OCI-LY1 (cell line): ENCODE measurements at regions not wholly inside any gene's neighbourhood (a gene's known extent, or its start where the extent isn't known, plus 50 kb on each side); places are given as distances from the start of the nearest gene placed in this dataset.

Experiments used
- EZH2 ChIP-seq: fragments of 200-600 bp; sonication (generic), shearing (Covaris generic); IDR thresholded peaks from 2 replicates; pipeline ENCODE4 v1.8.0; 2017; ENCODE audit warnings: borderline replicate concordance, mixed run types, mild to moderate bottlenecking, antibody characterized with exemption, low read length, moderate library complexity, mixed read lengths
- TF ChIP-seq, protein P1 (sequence below): fragments of 200-600 bp; sonication (generic), shearing (Covaris generic); IDR thresholded peaks from 2 replicates; pipeline ENCODE4 v1.5.1; 2017; ENCODE audit warnings: mild to moderate bottlenecking, antibody characterized with exemption, low read length, moderate library complexity, mixed read lengths

DNA sequence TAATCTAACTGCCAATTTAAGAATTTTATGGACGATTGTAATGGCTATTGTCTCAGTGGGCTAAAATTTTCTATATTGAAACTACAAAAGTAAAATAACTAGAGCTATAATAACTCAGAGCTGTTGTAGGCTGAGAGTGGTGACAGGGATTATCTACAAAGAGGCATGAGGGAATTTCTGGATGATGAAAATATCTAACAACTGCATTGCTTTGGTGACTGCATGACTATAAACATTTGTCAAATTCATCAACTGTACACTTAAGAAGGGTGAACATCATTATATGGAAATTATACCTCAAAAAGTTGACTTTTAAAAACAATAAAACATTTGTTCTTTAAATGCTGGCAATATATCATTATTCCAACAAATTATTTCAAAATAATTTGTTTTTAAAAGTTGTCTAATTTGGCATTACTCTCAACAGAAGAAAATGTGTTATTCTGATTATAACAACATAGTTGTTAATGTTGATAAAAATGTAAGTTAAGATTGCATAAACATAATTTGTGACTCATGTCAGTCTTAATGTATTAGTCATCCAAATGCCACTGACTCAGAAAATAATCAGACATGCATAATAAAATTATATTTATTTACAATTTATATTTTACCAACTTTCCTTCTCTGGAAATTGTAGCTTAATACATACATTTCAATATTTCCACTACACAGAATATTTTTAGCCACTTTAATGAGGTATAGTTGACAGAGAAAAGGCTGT, 865.1 kb upstream of the VRK2 start:
- TF ChIP-seq, protein P1, sequence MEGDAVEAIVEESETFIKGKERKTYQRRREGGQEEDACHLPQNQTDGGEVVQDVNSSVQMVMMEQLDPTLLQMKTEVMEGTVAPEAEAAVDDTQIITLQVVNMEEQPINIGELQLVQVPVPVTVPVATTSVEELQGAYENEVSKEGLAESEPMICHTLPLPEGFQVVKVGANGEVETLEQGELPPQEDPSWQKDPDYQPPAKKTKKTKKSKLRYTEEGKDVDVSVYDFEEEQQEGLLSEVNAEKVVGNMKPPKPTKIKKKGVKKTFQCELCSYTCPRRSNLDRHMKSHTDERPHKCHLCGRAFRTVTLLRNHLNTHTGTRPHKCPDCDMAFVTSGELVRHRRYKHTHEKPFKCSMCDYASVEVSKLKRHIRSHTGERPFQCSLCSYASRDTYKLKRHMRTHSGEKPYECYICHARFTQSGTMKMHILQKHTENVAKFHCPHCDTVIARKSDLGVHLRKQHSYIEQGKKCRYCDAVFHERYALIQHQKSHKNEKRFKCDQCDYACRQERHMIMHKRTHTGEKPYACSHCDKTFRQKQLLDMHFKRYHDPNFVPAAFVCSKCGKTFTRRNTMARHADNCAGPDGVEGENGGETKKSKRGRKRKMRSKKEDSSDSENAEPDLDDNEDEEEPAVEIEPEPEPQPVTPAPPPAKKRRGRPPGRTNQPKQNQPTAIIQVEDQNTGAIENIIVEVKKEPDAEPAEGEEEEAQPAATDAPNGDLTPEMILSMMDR, result no peak
- no peak for TF ChIP-seq EZH2
